HG03354 (cell line): ENCODE measurements at regions not wholly inside any gene's neighbourhood (a gene's known extent, or its start where the extent isn't known, plus 50 kb on each side); places are given as distances from the start of the nearest gene placed in this dataset.

ENCODE experiments used
- ATAC-seq: cut with Tn5 transposase; IDR thresholded peaks from one replicate; pipeline ENCODE4 v1.9.1; 2021; ENCODE audit warnings: mild to moderate bottlenecking; ENCODE audit not compliant: unreplicated experiment, poor library complexity, severe bottlenecking

DNA sequence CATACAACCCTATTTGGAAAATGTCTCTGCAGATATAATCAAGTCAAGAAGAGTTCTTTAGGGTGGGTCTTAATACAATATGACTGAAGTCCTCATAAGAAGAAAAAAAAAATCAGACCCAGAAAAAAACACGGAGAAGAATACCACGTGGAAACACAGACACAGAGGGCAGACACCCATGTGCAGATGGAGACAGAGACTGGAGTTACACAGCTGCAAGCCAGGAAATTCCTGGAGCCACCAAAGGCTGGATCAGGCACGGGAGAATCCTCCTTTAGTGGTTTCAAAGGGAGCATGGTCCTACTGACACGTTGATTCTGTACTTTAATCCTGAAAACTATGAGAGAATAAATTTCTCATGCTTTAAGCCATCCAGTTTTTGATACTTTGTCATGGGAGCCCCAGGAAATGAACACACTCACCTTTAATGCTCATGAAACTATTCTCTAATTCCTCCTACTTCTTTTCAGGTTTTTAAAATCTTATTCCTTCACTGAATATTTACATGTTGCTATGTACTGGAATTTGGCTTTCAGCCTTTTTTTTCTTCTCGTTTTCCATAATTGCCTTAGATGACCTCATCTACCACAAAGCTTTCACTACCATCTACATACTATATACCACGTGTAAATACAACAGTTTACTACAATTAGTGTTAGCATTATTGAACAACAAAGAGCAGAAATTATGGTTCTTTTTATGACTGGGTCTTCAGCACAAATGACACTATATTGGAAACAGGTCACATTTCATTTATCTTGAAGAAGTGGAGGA is 529.1 kb downstream of the IRS1 start:
- ATAC-seq = no peak

DNA sequence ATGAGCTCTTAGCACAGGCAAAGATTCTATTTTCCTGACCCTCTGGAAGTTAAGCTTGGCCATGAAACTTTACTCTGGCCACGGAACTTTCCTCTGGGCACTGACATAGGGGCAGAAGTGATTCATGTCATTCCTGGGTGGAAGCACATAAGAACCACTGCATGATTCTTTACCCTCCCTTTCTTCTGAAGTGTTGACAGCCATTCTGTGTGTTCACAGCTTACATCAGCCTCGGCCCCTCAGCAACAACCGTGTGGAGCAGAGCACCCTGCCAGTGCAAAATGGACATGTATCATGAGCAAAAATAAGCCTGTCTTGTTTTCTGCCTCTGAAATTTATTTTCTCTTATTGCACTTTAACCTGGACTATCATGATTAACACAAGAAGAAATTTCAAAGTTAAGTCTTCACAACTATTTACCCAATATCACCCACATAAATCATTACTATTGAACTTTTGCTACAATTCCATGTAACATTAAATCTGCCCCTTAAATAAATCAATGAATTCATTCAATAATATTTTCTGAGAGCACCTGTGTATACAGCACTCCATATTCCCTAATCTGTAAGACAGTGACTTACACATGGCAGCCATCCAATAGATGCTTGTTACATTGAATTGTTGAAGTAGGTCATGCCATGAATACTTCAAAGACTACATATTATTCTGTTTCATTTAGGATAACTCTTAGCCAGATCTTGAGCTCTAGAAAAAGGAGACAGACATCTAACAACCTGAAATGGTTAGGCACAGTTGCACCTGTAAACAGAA is 531.9 kb downstream of the IRS1 start:
- no peak for ATAC-seq

DNA sequence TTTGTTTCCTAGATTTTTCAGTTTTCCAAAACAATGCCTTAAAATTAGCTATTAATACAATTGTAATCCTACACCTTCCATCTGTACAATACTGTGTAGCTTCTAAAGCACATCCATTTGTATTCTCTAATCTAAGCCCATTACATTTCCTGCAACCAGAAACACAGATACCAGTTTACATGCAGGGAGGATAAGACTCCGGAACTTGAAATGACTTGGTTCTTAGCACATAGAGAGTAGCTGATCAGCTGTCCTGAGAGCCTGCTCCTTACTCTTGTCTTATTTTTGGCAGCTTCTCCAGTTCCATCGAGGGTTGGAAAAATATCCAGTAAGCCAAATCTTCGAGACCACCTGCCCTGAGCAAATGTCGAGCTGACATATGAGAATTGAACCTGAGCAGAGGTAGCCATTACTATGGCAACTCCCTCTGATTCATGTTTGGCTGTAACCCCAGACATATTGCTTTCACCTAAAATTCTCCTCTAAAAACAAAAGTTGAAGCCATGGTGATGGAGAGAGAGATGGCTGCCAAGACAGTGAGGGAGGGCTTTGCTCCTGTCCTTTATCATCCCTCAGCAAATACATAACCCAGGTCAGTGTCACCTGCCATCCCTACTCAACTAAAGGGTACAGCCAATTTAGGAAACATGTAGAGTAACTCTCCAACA is 542.8 kb downstream of the IRS1 start:
- ATAC-seq = no peak

DNA sequence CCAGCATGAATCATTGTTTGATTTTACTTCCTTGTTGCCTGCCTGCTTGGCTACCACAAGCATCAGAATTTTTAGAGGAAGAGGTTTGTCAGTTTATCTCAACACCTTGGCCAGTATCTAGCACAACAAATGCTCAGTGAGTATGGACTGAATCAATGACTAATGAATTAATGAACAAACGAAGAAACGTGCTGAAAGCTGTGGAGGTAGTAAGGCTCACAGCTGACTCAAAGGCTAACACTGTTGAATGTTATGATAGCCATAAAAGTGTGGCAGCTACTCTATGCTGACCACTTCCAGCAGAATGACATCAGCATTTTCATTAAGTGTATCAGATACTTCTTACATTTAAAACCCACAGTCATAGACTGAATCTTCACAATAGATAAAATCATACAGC is 543.4 kb downstream of the IRS1 start:
- ATAC-seq = no peak

DNA sequence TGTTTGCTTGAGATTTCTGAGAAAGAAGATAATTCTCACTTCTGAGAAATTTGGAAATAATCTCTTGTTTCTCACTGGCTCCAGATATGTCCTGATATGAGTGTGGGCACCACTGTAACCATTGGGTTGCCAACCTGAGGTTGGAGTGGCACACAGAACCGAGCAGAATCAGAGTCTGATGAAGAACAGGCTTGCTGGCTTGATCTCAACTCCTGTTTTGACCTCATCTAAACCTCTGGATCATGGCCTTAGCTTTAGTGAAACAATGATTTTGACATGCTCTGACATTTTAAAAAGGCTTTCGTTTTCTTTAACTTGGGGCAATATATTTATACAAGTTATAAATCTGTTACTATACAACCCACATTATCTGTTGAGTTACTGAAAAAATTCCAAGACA is 548.0 kb downstream of the IRS1 start:
- ATAC-seq = no peak

DNA sequence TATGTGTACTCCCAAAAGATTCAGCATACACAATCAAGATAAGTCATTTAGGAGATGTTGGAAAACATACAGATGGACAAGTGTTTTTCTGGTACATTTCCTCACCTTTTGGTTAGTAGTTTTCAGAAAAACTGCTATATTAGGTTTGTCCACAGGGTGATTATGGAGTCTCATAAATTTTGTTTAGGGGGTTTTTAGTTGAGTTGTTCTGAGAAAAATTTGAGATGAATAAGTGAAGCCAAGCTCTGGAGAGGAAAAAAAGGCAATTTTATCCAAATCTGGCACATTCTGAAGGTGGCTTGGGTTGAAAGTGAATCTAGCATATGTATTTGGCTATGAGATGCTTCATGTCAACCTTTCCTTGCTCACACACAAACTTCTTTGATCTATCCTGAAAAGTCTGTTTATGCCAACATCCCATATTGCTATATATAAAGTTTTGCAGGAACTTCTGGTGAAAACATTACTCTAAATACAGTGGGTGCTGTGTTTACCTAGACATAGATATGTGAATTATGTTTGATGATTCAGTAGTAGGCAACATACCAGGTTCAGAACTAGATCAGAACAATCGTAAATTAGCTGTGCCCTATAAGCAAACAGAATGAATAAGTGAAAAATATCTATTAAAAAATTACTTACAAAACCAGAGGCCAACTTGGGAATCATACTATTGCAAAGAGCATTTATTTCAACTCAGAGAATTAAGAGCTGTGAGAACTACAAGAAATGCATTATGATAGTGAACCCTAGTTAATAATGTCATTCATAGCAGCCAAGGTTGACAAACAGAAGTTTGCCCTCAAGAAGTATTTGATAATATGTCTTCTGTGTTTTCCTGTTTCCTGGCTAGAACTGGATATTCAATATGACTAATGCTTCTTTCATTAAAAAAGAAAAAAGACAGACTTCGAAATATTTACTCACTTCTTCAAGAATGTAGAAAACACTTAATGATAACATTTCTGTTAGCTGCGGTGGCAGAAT is 552.0 kb downstream of the IRS1 start:
- ATAC-seq = no peak

DNA sequence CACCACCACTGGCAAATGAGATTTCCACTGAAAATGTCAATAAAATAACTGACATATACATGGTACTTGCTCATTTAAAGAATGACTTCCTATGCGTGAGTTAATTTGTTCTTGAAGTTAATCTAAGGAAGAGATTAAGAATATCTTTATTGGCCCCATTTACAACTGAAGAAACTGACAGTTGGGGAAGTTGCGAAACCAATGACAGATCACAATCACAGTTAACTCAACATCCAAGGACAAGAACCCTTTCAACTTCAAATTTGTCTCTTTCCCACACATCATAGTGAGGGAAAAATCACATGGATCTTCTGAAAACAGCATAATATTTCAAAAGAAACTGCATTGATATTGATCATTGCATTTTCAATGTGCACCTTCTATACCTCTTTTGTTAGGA is 565.4 kb downstream of the IRS1 start:
- no peak for ATAC-seq

DNA sequence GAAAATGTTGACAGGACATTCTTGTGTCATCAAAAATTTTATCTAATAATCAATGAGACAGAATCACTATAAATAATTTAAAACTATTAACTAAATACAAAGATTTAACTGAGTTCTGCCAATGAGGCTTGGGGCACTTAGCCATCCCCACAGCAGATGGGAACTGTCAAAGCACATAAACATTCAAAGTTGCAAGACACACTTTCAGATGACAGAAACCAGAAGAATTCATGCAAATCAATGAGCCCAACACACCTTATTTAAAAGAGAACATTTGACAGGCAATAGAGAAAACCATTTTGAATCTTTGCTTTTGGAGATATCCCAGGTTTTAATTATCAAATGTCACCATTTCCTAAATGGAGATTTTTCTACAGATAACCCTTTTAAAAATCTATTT is 566.2 kb downstream of the IRS1 start:
- no peak for ATAC-seq

DNA sequence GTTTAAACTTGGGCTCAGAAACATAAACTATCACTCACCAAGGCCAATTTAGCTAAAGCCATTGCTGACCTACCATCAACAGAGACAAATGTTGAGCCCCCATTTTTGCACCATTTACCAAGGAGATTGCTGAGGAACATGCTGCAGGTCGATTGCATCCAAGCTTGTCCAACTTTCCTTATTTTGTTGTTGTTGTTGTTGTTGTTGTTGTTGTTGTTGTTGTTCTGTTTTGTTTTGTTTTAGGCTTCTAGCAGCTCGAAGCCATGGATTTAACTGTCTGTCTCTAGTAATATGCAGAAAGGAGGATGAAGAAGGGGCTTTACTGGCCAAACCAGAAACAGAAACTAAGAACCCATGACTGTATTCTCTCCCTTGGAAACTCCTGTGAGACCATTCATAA is 571.5 kb downstream of the IRS1 start:
- ATAC-seq = no peak

DNA sequence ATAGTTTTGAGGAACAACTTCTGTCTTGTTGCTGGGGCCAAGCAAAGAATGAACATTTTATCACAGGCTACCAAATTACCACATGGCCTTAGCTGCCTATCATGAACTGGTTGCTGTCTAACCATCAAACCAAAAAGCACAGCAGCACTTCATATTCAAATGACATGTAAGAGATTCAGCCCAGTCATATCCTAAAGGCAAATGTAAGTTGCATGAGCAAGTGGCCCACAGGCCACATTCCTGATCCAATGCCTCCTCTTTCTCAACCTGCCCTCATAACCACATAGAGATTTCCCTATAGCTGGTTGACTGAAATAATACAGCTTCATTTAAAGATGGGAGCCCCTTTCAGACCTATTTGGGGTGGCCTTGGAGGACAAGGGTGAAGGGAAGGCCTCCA is 572.3 kb downstream of the IRS1 start:
- no peak for ATAC-seq

DNA sequence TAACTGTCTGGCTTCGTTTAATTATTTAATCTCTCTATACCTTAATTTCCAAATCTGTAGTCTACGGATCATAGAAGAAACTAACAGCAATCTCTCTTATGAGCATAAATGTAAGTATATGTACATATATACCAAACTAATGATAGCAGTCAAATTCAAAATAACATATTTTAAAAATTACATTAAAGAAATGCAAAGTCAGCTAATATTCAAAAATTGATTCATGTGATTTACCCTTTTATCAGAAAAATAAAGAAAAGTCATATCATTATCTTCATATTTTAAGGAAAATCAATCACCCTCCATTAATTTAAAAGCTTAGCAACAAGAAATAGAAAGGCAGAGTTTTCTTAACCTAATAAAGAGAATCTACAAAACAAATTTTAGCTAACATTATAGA is 575.9 kb downstream of the IRS1 start:
- ATAC-seq = no peak

DNA sequence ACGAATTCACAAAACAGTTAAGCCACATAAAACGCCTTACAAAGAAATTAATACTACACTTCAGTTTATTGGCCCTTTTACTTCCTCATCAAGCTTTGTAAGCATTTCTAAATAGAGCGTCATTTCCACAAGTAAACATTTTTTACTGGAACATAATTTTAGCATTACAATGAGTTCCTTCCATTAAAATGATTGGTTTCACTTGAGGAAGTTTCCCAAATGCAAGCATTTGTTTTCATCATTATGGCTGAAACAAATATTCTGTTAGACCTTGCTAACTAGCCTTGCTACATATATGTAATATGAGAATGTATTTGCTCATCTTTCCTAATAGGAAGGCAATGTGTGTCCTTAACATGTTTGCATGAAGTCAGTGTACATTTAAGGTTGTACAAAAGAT is 579.1 kb downstream of the IRS1 start:
- no peak for ATAC-seq

DNA sequence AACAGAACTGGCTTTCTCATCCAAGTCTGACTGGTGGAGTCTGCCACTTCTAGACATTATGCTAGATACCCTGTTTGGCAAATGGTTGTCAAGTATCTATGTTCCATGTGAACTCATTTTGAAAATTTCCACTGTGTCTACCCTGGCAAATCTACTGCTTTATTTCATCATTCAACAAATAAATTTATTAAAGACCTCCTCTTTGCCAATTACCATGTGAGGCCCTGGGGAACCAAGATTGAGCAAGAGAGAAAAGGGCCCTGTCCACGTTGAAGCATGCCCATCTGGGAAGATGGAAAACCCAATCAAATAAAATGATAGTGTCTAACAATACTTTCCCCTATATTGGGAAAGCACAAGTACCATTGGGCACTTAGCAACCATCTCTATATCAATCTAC is 582.4 kb downstream of the IRS1 start:
- ATAC-seq = no peak

DNA sequence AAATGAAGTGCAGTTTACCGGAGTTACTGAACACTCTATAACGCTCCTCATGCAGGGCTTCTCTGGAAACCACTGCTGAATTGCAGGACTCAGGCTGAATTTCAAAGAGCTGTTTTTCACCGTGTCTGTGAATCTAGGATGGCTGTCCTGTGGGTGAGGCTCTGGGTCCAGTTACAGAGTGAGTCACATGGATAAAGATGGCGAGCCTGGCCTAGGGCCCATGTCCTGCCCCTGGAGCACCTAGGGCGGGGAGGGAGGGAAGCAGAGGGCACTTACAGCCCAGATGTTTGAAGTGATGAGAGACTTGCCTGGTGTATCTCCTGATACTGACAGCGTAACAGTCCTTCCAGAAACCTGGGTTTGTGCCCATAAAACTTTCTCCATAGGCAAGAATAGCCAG is 583.0 kb downstream of the IRS1 start:
- ATAC-seq = no peak

DNA sequence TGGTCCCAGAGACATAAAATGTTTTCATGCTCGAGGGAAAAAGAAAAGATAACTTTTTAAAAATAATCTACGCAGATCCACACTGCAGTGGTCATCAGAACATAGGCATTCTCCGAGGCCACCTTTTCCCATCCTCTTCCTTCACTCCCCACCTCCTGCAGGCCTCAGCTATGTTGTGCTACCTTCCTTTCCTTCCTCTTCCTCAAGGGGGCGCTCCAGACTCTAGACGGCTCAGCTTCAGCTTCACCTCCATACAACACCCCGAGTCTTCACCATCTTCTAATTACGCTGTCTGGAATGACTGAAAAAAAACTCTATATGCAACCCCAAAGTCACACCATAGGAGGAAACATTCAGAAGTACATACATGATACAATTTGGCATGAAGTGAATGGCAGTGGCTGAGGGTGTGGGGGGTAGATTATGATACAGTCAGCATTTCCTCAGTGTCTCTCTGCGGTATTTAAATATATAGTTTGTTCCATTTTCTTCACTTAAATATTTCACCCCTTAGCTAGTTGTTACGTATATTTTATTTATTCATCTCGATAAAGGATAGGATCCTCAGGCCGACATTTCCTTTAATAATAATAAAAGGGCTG is 583.6 kb downstream of the IRS1 start:
- peak; percentile 96 for ATAC-seq

DNA sequence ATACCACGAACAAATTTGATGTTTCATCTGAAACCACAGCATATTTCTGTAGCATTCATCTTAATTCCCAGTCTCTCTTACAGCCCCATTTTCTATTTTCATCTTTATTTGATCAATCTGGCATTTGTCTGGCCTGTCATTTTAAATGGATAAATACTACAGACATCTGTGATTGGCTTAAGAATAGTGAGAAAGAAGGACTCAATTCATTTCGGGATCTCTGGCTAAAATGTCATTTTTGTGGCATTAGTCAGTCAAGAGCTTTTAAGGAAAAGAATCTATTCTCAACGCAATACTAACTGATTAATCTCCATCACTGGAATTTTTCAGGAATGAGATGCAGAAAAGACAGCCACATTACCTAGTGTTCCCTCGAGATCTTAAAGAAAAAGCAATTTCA is 585.9 kb downstream of the IRS1 start:
- ATAC-seq = no peak

DNA sequence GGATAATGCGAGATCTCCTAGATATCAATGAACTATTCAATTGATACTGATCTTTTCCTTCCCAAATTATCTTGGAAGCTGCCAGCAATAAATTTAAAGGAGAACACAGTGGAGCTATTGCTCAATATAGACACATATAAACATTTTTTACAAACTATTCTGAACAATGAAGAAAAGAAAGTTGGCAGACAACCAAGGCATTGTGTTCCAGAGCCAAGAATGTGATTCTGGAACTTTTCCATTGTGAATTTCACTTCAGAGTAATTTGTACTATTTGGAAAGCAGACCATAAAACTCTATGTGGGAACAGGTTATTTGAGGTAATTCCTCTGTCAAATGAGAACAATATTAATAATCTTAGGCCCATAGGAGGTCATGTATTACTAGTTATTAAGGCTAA is 588.2 kb downstream of the IRS1 start:
- no peak for ATAC-seq

DNA sequence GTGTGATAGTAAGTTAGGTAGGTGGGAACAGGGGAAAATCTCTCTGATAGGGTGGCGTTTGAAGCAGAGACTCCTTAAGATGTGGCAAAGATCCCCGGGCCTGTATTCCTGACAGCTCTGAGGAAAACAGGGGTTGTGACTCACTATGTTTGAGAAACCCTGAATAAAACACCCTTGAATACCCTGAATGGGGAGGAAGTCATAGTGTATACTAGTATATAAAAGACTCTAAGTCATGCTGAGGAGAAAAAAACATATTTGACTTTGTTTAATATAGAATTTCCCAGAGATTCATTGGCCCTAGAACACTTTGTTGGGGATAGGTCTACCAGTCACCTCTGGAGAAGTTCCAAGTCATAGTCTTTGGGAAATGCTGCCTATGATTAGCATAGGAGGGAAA is 590.9 kb downstream of the IRS1 start:
- no peak for ATAC-seq

DNA sequence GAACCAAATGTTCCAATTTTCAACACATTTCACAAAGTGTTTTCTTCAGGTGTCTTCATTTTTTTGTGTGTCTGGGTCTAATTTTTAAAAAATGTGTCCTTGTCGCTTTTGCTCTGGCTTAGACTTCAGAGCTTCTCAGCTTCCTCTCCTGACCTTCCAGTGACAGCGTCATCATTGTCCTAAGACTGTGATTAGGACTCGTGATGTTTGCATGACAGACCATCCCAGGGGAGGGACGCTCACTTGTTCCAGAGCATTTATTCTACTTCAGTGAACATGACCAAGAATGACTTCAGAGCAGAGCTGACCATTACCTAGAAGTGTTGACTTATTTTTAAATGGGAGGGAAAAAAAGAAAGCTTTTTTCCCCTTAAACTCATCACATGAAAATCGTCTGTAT is 591.9 kb downstream of the IRS1 start:
- no peak for ATAC-seq
